Activated T-cell treated with anti-CD3 and anti-CD28 coated beads, Interleukin-2, amount 50 U/mL, for 24 hours (primary cell): ENCODE measurements at regions not wholly inside any gene's neighbourhood (a gene's known extent, or its start where the extent isn't known, plus 50 kb on each side); places are given as distances from the start of the nearest gene placed in this dataset.
"Not testable (repeated sequence)": the region's sequence is repeated elsewhere in the genome, so short reads cannot be mapped to it uniquely, and the experiment has no call there.

Source experiments
- DNase-seq: peaks from one replicate; pipeline ENCODE4 v3.0.0-alpha.2; 2020
- H3K27ac Mint-ChIP-seq: 2 replicates; pipeline ENCODE4 v1.8.0; 2020; ENCODE audit warnings: mild to moderate bottlenecking, mixed read lengths
- H3K27me3 Mint-ChIP-seq: 2 replicates; pipeline ENCODE4 v1.8.0; 2020; ENCODE audit warnings: mixed read lengths
- H3K36me3 Mint-ChIP-seq: 2 replicates; pipeline ENCODE4 v1.8.0; 2020; ENCODE audit warnings: low read depth, mixed read lengths
- H3K4me1 Mint-ChIP-seq: 2 replicates; pipeline ENCODE4 v1.8.0; 2020; ENCODE audit warnings: low read depth, mixed read lengths
- H3K4me3 Mint-ChIP-seq: 2 replicates; pipeline ENCODE4 v1.8.0; 2020; ENCODE audit warnings: mild to moderate bottlenecking, moderate library complexity, mixed read lengths
- H3K9me3 Mint-ChIP-seq: 2 replicates; pipeline ENCODE4 v1.8.0; 2020; ENCODE audit warnings: mixed read lengths

DNA sequence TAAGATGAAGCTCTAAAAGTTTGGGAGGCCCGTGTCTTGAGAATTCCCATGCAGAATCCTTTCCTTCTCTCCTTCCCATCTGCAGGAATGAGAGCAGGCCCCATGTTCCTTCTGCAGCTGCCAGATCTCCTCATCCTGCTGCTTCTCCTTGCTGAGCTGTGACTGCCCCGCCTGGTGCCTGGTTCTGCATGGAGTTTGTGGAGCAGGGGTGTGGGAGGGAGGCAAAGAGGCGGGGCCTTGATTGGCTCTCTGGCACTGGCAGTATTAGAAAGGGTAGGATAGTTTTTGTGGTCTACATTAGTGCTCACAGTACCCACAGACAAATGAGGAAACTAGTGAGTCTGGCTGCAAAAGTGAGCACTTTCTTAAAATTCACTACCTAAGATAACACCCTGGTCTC lies 91.1 kb upstream of the CLPB start:
- no peaks in the 10 kb centered on the region for H3K27me3 Mint-ChIP-seq
- no peaks in the 10 kb centered on the region for H3K9me3 Mint-ChIP-seq
- peaks cover 12% of the 10 kb centered on the region for H3K4me1 Mint-ChIP-seq
- DNase-seq, result no peak
- no peak overlapping the region for H3K27ac Mint-ChIP-seq
- no peaks in the 10 kb centered on the region for H3K36me3 Mint-ChIP-seq
- H3K4me3 Mint-ChIP-seq, result no peak overlapping the region

DNA sequence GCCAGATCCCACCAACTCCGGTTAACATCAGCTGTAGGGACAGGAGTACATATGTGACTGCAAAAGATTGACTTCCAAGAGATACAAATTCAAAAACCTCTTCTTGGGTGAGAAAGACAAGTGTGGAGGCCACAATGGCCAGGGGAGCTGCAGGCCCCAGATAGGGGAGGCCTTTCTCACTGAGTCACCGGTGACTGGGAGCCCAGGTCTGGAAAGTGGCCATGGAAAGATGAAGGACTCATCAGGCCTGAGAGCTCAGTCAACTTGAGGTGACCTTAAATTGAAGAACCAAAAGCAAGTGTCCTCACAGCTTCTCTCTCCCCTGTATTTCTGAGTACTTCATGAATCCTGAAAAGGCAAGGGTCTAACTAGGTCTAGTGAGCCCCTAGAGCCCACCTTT lies 90.4 kb upstream of the CLPB start:
- Mint-ChIP-seq H3K4me1 (peaks cover 18% of the 10 kb centered on the region), H3K27ac (no peak overlapping the region), H3K36me3 (no peaks in the 10 kb centered on the region), H3K4me3 (no peak overlapping the region), H3K9me3 (no peaks in the 10 kb centered on the region), H3K27me3 (no peaks in the 10 kb centered on the region)
- DNase-seq, result no peak

DNA sequence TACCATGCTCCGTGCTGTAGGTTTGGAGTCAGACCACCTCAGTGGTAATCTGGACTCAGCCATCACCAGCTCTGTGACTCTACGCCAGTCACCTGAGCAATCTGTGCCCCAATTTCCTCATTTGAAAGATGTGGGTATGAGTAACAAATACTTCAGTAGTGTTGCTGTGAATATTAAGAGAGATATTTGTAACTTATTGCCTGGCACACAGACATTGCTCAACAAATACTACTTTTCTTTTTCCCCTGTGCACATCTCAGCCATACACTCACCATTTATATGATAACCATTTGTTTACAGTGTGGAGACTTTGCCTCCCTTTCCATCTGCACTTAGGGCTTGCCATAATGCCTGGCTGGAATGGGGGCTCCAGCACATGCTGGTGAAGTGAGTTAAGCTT lies 89.7 kb upstream of the CLPB start:
- Mint-ChIP-seq H3K27ac (no peak overlapping the region), H3K4me1 (peaks cover 26% of the 10 kb centered on the region), H3K27me3 (no peaks in the 10 kb centered on the region)

DNA sequence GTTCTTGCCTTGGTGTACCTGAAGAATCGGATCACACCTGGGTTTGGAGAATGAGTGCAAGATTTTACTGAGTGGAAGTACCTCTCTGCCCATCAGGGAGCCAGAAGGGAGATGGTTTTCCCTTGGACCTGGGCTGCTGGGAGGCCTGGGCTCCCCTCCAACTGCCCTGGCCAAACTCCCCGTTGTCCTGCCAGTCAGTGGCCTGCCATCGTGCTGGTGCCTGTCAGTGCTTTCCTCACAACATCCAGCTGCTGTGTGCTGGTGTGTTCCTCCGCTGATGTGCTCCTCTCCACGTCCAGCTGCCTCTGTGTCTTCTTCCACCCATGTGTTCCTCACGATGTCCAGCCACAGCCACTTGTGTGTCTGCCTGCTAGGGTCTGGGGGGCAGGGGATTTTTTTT lies 87.9 kb upstream of the CLPB start:
- no peaks in the 10 kb centered on the region for H3K36me3 Mint-ChIP-seq
- no peak overlapping the region for H3K4me3 Mint-ChIP-seq
- no peak for DNase-seq
- H3K9me3 Mint-ChIP-seq, result no peaks in the 10 kb centered on the region
- H3K27ac Mint-ChIP-seq, result no peak overlapping the region
- H3K4me1 Mint-ChIP-seq, result peaks cover 24% of the 10 kb centered on the region
- no peaks in the 10 kb centered on the region for H3K27me3 Mint-ChIP-seq

More for the DNA sequence above, 89.7 kb upstream of the CLPB start:
- Mint-ChIP-seq H3K9me3 (no peaks in the 10 kb centered on the region), H3K36me3 (no peaks in the 10 kb centered on the region), H3K4me3 (no peak overlapping the region)
- no peak for DNase-seq

DNA sequence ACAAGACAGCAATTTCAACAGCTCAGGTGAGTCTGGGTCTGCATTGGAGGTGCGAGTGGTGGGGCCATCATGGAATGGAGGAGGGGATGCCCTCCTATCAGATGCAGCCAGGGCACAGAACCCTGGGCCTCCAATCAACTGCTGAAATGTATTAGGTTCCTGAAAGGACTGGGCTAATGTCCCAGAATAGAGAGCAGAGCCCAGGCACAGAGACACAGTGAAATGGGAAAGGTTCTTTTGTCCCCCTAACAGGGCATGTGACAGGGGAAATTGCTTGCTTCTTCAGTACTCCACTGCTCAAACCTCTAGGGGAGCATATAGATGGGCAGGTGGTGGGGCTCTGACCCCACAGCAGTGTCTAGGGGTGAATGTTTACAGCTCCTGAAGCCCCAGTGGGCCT lies 87.3 kb upstream of the CLPB start:
- H3K9me3 Mint-ChIP-seq, result no peaks in the 10 kb centered on the region

DNA sequence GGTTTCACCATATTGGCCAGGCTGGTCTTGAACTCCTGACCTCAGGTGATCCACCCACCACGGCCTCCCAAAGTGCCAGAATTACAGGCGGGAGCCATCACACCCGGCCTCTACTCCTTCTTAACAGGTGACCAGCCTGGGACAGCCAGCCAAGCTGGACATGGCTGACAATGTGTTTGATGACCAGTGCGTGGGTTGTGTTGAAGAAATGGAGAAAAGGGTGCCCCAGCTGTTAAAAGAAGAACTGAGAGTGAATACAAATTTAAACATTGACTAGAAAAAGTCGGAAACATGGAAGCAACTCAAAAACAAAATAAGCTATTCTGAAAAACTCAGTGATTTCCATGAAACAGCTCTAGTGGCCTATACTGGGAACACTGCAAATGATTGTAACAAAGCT lies 86.5 kb upstream of the CLPB start:
- no peaks in the 10 kb centered on the region for H3K36me3 Mint-ChIP-seq
- H3K4me3 Mint-ChIP-seq, result no peak overlapping the region
- no peaks in the 10 kb centered on the region for H3K9me3 Mint-ChIP-seq
- H3K4me1 Mint-ChIP-seq, result peaks cover 24% of the 10 kb centered on the region
- no peak for DNase-seq
- no peak overlapping the region for H3K27ac Mint-ChIP-seq
- no peaks in the 10 kb centered on the region for H3K27me3 Mint-ChIP-seq

More for the DNA sequence above, 87.3 kb upstream of the CLPB start:
- no peaks in the 10 kb centered on the region for H3K36me3 Mint-ChIP-seq
- H3K4me3 Mint-ChIP-seq, result no peak overlapping the region
- H3K4me1 Mint-ChIP-seq, result peaks cover 24% of the 10 kb centered on the region
- H3K27ac Mint-ChIP-seq, result no peak overlapping the region
- DNase-seq, result no peak
- H3K27me3 Mint-ChIP-seq, result no peaks in the 10 kb centered on the region

DNA sequence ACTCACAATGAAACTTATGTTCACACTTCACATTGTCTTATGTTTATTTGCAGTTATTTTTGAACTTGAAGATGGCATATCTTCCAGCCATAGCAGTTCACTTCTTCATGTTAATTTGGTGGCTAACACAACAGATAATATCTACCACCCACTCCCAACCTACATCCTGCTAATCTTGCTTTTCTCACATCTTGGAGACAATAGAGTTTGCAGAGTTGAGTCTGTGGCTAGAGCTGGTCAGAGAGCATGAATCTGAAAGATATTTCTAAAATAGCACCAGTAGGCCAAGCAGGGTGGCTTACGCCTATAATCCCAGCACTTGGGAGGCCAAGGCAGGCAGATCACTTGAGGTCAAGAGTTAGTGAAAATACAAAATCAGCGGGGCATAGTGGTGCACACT lies 85.6 kb upstream of the CLPB start:
- H3K27me3 Mint-ChIP-seq, DNase-seq, H3K9me3 Mint-ChIP-seq, H3K36me3 Mint-ChIP-seq: not testable (repeated sequence)
- peak overlapping the region; percentile 72 for H3K27ac Mint-ChIP-seq
- H3K4me1 Mint-ChIP-seq, result peaks cover 24% of the 10 kb centered on the region
- peak overlapping the region; percentile 71 for H3K4me3 Mint-ChIP-seq

DNA sequence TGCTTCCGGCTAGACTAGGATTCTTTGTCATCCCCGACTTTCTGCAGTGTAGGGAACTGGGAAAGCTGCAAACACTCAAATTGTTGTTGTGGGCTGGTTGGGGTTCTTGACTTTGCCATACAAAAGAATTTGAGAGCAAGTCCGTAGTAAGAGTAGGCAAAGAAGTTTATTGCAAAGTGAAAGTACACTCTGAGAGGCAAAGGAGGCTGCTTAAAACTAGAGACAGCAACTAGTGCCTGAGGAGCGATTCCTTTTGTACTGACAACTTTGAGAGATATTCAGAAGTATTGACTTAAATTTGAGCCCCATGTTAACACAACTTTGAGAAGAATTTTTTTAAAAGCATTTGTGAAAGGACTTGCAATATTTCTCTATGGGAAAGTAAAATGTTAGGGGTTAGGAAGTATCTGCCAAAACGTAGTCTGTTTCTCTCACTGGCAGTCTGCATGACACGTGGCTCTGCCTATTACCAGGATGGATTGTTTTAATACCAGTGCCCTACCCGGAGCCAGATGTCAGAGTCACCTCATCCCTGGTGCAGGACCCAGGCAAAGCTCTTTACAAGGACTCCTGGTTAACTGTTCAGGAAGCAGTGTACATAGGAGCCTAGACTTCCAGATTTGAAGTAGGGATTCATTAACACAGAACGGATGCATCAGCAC lies 85.0 kb upstream of the CLPB start:
- Mint-ChIP-seq H3K4me1 (peaks cover 24% of the 10 kb centered on the region), H3K27me3 (no peaks in the 10 kb centered on the region), H3K27ac (peak overlapping the region; percentile 72), H3K36me3 (no peaks in the 10 kb centered on the region), H3K4me3 (peak overlapping the region; percentile 71), H3K9me3 (no peaks in the 10 kb centered on the region)
- DNase-seq, result peak; percentile 42

DNA sequence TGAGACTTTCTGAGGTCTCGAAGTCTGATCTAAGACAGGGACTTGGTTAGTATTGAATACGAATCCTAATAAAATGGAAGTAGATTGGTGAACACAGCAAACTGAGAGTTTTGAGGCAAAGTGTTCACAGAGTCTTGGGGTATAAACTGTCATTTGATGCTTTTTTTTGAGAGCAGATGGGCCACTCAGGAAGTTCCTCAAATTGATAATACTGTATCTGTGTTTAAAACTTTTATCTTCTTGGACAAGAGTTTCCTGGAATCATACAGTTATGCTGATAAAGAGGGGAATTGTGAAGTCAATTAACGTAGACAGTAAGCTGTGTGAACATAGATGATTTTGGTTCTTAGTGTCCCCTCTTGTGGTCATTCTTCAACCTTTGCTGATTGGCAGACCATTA lies 80.0 kb upstream of the CLPB start:
- Mint-ChIP-seq H3K4me3 (no peak overlapping the region), H3K27me3 (no peaks in the 10 kb centered on the region), H3K36me3 (peaks cover 2% of the 10 kb centered on the region), H3K27ac (no peak overlapping the region), H3K9me3 (peaks cover 16% of the 10 kb centered on the region), H3K4me1 (peaks cover 4% of the 10 kb centered on the region)
- no peak for DNase-seq

DNA sequence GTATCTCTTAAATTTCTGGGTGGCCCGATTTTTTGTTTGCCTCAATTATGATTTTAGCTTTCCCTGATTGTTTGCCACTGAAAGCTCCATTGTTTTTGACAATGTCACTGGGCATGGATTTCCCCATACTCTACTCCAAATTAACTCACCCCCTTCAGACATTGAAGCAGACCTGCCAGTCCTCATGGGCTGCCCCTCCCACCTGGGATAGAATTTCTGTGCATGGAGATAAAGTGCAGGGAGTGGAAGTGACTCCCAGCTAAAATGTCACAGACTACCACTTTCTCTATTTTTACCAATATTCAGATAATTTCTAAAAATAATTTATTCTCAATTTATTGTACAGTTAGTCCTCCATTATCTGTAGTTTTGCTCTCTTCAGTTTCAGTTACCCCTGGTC lies 79.1 kb upstream of the CLPB start:
- Mint-ChIP-seq H3K36me3 (peaks cover 2% of the 10 kb centered on the region), H3K27me3 (no peaks in the 10 kb centered on the region), H3K9me3 (peaks cover 17% of the 10 kb centered on the region), H3K4me3 (no peak overlapping the region), H3K27ac (no peak overlapping the region), H3K4me1 (no peaks in the 10 kb centered on the region)
- no peak for DNase-seq

DNA sequence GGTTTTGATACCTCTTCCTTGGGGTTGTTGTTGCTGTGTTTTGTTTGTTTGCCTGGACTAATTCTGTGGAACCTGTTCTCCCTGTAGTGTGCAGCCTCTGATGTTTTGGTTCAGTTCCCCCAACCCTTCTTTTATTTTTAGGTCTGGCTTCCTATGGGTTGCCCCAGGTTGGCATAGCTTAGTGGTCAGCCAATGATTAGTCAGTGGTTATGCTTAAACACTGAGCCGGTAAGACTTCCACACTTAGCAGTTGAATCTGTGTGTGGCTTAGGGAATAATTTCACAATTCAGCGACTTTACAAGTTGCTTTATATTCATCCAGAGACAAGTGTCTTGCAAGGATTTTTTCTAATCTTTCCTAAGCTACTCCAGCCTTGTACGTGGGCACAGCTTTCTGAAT lies 78.6 kb upstream of the CLPB start:
- no peaks in the 10 kb centered on the region for H3K27me3 Mint-ChIP-seq
- no peak for DNase-seq
- H3K36me3 Mint-ChIP-seq, result peaks cover 2% of the 10 kb centered on the region
- H3K4me3 Mint-ChIP-seq, result no peak overlapping the region
- no peaks in the 10 kb centered on the region for H3K4me1 Mint-ChIP-seq
- peaks cover 18% of the 10 kb centered on the region for H3K9me3 Mint-ChIP-seq
- H3K27ac Mint-ChIP-seq, result no peak overlapping the region

DNA sequence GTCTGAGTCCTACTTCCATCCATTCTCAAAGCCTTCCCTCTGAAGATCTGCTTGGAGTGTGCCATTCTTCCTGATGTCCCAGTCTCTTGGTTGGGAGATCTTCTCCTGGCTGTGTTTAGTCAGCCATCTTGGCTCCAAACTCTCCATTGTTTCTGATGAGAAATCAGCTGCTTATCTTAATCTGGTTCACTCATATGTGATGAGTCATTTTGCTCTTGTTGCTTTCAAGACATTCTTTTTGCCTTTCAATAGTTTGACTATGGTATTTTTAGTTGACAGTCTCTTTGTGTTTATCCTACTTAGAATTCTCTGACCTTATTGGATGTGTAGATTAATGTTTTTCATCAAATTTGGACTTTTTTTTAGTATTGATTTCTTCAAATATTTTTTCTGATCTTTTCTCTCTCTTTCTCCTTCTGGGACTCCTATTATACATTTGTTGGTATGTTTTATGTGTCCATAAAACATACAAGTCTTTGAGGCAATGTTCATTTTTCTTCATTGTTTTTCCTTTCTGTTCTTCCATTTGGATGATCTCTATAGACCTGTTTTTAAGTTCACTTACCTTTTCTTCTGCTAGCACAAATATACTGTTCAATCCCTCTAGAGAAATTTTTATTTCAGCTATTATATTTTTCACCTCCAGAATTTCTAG lies 77.2 kb upstream of the CLPB start:
- H3K9me3 Mint-ChIP-seq, result peaks cover 23% of the 10 kb centered on the region
- no peak overlapping the region for H3K27ac Mint-ChIP-seq
- peaks cover 2% of the 10 kb centered on the region for H3K36me3 Mint-ChIP-seq
- H3K4me1 Mint-ChIP-seq, result no peaks in the 10 kb centered on the region
- no peak for DNase-seq
- H3K27me3 Mint-ChIP-seq, result no peaks in the 10 kb centered on the region
- H3K4me3 Mint-ChIP-seq, result no peak overlapping the region

DNA sequence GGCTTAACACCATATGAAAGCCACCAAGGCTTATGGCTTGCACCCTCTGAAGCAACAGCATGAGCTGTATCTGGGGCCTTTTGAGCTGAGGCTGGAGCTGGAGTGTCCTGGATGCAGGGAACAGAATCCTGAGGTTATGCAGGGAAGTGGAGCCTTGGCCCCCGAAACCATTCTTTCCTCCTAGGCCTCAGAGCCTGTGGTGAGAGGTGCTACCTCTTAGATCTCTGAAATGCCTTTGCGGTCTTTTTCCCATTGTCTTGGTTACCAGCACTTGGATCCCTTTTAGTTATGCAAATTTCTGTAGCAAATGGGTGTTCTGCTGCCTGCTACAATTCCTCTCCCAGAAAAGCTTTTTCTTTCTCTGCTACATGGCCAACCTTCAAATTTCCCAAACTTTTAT lies 72.7 kb upstream of the CLPB start:
- Mint-ChIP-seq H3K4me3 (no peak overlapping the region), H3K9me3 (peaks cover 28% of the 10 kb centered on the region), H3K27ac (no peak overlapping the region), H3K4me1 (no peaks in the 10 kb centered on the region), H3K27me3 (peaks cover 3% of the 10 kb centered on the region), H3K36me3 (peaks cover 2% of the 10 kb centered on the region)
- no peak for DNase-seq

DNA sequence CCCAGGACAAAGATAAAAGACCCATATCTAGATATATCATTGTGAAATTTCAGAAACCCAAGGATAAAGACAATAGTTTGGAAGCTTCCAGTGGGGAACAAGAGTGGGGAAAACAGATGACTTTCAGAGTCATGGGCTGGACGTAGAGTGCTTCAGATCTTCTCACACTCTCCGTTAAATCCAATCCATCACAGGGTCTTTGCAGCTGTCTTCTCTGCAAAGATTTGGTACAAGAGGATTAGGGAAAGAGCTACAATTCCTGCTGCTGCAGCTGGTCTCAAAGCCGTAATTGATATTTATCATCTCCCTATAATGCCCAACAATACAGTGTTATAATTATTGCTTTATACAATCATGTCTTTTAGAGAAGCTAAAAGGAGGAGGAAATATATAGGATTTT lies 63.4 kb upstream of the CLPB start:
- Mint-ChIP-seq H3K4me3 (no peak overlapping the region), H3K4me1 (peaks cover 7% of the 10 kb centered on the region), H3K36me3 (no peaks in the 10 kb centered on the region), H3K27me3 (no peaks in the 10 kb centered on the region), H3K9me3 (peaks cover 8% of the 10 kb centered on the region), H3K27ac (no peak overlapping the region)
- no peak for DNase-seq

DNA sequence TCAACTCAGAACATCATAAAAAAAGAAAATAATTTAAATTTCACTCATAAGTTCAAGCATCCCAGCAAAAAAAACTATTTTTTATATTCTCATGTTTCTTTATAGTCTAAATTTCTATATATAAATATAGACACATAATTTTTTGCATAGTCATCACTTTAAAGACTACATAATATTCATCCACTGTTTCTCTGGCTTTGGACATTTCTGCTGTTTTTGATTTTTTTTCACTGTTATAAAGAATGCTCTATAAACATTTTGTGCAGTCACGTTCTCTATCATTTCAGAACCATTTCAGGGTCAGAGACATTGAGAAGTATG lies 59.7 kb upstream of the CLPB start:
- no peak overlapping the region for H3K4me3 Mint-ChIP-seq
- H3K36me3 Mint-ChIP-seq, result no peaks in the 10 kb centered on the region
- DNase-seq, result no peak
- peaks cover 7% of the 10 kb centered on the region for H3K4me1 Mint-ChIP-seq
- no peaks in the 10 kb centered on the region for H3K27me3 Mint-ChIP-seq
- no peak overlapping the region for H3K27ac Mint-ChIP-seq
- no peaks in the 10 kb centered on the region for H3K9me3 Mint-ChIP-seq
